DND-41 (cell line): ENCODE measurements at regions not wholly inside any gene's neighbourhood (a gene's known extent, or its start where the extent isn't known, plus 50 kb on each side); places are given as distances from the start of the nearest gene placed in this dataset.

ENCODE experiments used
- ATAC-seq: fragments of 200-7000 bp; cut with Tn5 transposase; 3 replicates; pipeline ENCODE4 v1.9.1; 2021; ENCODE audit warnings: low read depth; ENCODE audit not compliant: insufficient read depth
- DNase-seq: peaks from one replicate; pipeline ENCODE4 v3.0.0-alpha.2; 2020
- H2AFZ ChIP-seq: 2 replicates; pipeline ENCODE4 v1.6.0; 2012; ENCODE audit warnings: low read depth, low read length
- H3K27ac ChIP-seq: 2 replicates; pipeline ENCODE4 v1.5.1; 2012; ENCODE audit warnings: low read length, inconsistent platforms
- H3K27me3 ChIP-seq: fragments of 200-600 bp; sonication (generic); 2 replicates; pipeline ENCODE4 v1.6.0; 2012; ENCODE audit warnings: low read length, mild to moderate bottlenecking, inconsistent platforms; ENCODE audit not compliant: insufficient read depth, poor library complexity
- H3K36me3 ChIP-seq: 2 replicates; pipeline ENCODE4 v1.5.1; 2012; ENCODE audit warnings: low read length, inconsistent platforms; ENCODE audit not compliant: insufficient read depth
- H3K4me1 ChIP-seq: 2 replicates; pipeline ENCODE4 v1.5.1; 2012; ENCODE audit warnings: mild to moderate bottlenecking, low read length; ENCODE audit not compliant: insufficient read depth
- H3K4me2 ChIP-seq: 2 replicates; pipeline ENCODE4 v1.6.0; 2012; ENCODE audit warnings: mild to moderate bottlenecking, moderate library complexity, low read length, inconsistent platforms; ENCODE audit not compliant: insufficient read depth
- H3K4me3 ChIP-seq, 2 experiments: fragments of 200-600 bp in 1 of 2; shearing (Covaris generic) in 1 of 2; 2 replicates each; pipeline ENCODE4 v1.5.1; 2012 to 2016; ENCODE audit warnings: inconsistent platforms in 2 of 2, low read length in 2 of 2, mild to moderate bottlenecking in 2 of 2, low read depth in 1 of 2, moderate library complexity in 1 of 2
- H3K79me2 ChIP-seq: 2 replicates; pipeline ENCODE4 v1.6.0; 2012; ENCODE audit warnings: low read length, inconsistent platforms; ENCODE audit not compliant: insufficient read depth
- H3K9ac ChIP-seq: 2 replicates; pipeline ENCODE4 v1.6.0; 2012; ENCODE audit warnings: low read depth, mild to moderate bottlenecking, inconsistent platforms, low read length, moderate library complexity
- H3K9me3 ChIP-seq: 2 replicates; pipeline ENCODE4 v1.5.1; 2012; ENCODE audit warnings: low read length, moderate library complexity, mild to moderate bottlenecking, inconsistent platforms; ENCODE audit not compliant: insufficient read depth, severe bottlenecking
- H4K20me1 ChIP-seq: 2 replicates; pipeline ENCODE4 v1.6.0; 2012; ENCODE audit warnings: low read length; ENCODE audit not compliant: insufficient read depth
- EZH2 ChIP-seq: IDR thresholded peaks from 3 replicates; pipeline ENCODE4 v1.6.1; 2012; ENCODE audit warnings: borderline replicate concordance, low read depth, mild to moderate bottlenecking, moderate library complexity, low read length, inconsistent platforms; ENCODE audit not compliant: severe bottlenecking
- TF ChIP-seq, protein P1 (sequence below): IDR thresholded peaks from 2 replicates; pipeline ENCODE4 v1.5.1; 2012; ENCODE audit warnings: borderline replicate concordance, low read length, moderate library complexity, mild to moderate bottlenecking; ENCODE audit not compliant: poor library complexity, severe bottlenecking; ENCODE audit errors: extremely low read depth

DNA sequence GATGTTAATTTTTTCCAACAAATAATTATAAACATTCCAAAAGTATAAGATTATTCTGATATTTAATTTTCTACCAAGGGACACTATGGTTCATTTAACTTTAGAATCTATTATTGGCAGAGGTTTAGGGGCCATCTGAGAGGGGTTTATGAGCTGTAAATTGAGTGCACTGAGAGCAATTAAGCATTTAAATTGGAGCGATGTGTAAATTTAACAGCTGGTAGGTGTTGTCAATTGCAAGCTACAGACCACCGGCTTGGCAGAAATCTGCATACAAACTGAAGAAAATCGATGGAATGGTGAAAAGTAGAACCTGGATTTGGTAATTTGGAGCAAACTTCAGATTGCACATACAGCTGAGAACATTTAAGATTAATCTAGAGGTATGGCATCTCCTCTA is 55.8 kb upstream of the MTF2 start:
- no peak overlapping the region for H3K4me2 ChIP-seq

DNA sequence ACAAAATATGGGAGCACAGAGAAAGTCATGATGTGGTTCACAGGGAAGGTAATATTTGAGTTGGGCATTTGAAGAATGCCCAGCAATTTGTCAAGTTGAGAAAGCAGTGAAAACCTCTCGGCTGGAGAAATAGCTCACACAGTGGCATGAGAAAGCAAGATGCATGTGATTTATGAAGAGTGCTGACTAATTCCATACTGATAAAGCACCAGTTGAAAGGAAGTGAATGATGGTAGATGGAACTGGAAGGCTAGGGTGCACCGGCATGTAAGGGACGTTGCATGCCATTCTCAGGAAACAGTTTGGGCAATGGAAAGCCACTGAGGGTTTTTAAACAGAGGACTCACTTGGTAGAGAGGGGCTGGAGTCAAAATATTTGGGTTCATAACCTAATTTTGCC is 53.5 kb upstream of the MTF2 start:
- H3K4me3 ChIP-seq, result no peak overlapping the region
- H3K27me3 ChIP-seq, result no peaks in the 10 kb centered on the region
- H3K27ac ChIP-seq, result peak overlapping the region; percentile 65
- TF ChIP-seq, protein P1, sequence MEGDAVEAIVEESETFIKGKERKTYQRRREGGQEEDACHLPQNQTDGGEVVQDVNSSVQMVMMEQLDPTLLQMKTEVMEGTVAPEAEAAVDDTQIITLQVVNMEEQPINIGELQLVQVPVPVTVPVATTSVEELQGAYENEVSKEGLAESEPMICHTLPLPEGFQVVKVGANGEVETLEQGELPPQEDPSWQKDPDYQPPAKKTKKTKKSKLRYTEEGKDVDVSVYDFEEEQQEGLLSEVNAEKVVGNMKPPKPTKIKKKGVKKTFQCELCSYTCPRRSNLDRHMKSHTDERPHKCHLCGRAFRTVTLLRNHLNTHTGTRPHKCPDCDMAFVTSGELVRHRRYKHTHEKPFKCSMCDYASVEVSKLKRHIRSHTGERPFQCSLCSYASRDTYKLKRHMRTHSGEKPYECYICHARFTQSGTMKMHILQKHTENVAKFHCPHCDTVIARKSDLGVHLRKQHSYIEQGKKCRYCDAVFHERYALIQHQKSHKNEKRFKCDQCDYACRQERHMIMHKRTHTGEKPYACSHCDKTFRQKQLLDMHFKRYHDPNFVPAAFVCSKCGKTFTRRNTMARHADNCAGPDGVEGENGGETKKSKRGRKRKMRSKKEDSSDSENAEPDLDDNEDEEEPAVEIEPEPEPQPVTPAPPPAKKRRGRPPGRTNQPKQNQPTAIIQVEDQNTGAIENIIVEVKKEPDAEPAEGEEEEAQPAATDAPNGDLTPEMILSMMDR, result no peak
- no peak for DNase-seq
- no peak overlapping the region for H2AFZ ChIP-seq
- H4K20me1 ChIP-seq, result no peaks in the 10 kb centered on the region
- H3K4me2 ChIP-seq, result no peak overlapping the region
- no peak overlapping the region for H3K9ac ChIP-seq
- no peaks in the 10 kb centered on the region for H3K36me3 ChIP-seq
- peaks cover 10% of the 10 kb centered on the region for H3K79me2 ChIP-seq
- peaks cover 84% of the 10 kb centered on the region for H3K4me1 ChIP-seq
- no peak for ATAC-seq
- H3K9me3 ChIP-seq, result no peaks in the 10 kb centered on the region

More for the DNA sequence above, 55.8 kb upstream of the MTF2 start:
- Histone ChIP-seq H3K4me3 (no peak overlapping the region), H3K36me3 (no peaks in the 10 kb centered on the region), H4K20me1 (no peaks in the 10 kb centered on the region), H3K27me3 (no peaks in the 10 kb centered on the region), H3K9me3 (no peaks in the 10 kb centered on the region), H3K79me2 (peaks cover 10% of the 10 kb centered on the region), H3K4me1 (peaks cover 61% of the 10 kb centered on the region), H3K27ac (0 out of 2 replicates have a peak overlapping the region, but pooled peaks have one; percentile 15), H3K9ac (no peak overlapping the region), H2AFZ (no peak overlapping the region)
- no peak for ATAC-seq
- no peak for TF ChIP-seq EZH2
- TF ChIP-seq, protein P1, result no peak
- no peak for DNase-seq

- Histone ChIP-seq H3K4me1 (peaks cover 93% of the 10 kb centered on the region), H3K4me2 (peak overlapping the region; percentile 36; the same call in 1 of the 2 replicates), H4K20me1 (no peaks in the 10 kb centered on the region), H3K36me3 (no peaks in the 10 kb centered on the region), H3K27ac (peak overlapping the region; percentile 92), H3K9ac (peak overlapping the region; percentile 44), H3K79me2 (peaks cover 3% of the 10 kb centered on the region; the same call in 1 of the 2 replicates), H3K9me3 (no peaks in the 10 kb centered on the region), H3K27me3 (no peaks in the 10 kb centered on the region), H2AFZ (no peak overlapping the region), H3K4me3 (no peak overlapping the region)
- DNase-seq (peak; percentile 50), ATAC-seq (no peak)
- TF ChIP-seq, protein P1, result no peak
- TF ChIP-seq EZH2, result no peak
These were observed 50.5 kb upstream of the MTF2 start for GRCh38 chr1:93028542-93028941.
